ENCODE measurements at regions not wholly inside any gene's neighbourhood (a gene's known extent, or its start where the extent isn't known, plus 50 kb on each side); places are given as distances from the start of the nearest gene placed in this dataset.

DNA sequence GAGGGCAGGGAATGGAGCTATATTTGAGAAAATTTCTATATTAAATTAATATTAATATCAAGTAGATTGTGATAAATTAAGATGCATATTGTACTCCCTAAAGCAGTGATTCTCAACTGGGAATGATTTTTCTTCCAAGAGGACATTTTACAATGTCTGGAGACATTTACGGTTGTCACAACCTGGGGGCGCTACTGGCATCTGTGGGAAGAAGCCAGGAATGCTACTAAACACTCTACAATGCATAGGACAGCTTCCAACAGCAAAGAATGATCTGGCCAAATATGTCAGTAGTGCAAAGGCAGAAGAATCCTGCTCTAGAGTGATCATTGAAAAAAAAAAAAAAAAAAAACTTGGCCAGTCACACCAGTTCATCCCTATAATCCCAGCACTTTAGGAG is 100.0 kb downstream of the LSM5 start:
- no peak for TF ChIP-seq SMC3 (conservative IDR thresholded peaks at IDR 0.05; ENCODE audit: poor library complexity)
- no peak for TF ChIP-seq EZH2 (IDR thresholded peaks at IDR 0.05; ENCODE audit: borderline replicate concordance, insufficient read depth, low read length, poor library complexity, severe bottlenecking)
- TF ChIP-seq, protein P1, sequence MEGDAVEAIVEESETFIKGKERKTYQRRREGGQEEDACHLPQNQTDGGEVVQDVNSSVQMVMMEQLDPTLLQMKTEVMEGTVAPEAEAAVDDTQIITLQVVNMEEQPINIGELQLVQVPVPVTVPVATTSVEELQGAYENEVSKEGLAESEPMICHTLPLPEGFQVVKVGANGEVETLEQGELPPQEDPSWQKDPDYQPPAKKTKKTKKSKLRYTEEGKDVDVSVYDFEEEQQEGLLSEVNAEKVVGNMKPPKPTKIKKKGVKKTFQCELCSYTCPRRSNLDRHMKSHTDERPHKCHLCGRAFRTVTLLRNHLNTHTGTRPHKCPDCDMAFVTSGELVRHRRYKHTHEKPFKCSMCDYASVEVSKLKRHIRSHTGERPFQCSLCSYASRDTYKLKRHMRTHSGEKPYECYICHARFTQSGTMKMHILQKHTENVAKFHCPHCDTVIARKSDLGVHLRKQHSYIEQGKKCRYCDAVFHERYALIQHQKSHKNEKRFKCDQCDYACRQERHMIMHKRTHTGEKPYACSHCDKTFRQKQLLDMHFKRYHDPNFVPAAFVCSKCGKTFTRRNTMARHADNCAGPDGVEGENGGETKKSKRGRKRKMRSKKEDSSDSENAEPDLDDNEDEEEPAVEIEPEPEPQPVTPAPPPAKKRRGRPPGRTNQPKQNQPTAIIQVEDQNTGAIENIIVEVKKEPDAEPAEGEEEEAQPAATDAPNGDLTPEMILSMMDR (IDR thresholded peaks at IDR 0.05; ENCODE audit: poor library complexity, severe bottlenecking): no peak
- TF ChIP-seq, protein P2, sequence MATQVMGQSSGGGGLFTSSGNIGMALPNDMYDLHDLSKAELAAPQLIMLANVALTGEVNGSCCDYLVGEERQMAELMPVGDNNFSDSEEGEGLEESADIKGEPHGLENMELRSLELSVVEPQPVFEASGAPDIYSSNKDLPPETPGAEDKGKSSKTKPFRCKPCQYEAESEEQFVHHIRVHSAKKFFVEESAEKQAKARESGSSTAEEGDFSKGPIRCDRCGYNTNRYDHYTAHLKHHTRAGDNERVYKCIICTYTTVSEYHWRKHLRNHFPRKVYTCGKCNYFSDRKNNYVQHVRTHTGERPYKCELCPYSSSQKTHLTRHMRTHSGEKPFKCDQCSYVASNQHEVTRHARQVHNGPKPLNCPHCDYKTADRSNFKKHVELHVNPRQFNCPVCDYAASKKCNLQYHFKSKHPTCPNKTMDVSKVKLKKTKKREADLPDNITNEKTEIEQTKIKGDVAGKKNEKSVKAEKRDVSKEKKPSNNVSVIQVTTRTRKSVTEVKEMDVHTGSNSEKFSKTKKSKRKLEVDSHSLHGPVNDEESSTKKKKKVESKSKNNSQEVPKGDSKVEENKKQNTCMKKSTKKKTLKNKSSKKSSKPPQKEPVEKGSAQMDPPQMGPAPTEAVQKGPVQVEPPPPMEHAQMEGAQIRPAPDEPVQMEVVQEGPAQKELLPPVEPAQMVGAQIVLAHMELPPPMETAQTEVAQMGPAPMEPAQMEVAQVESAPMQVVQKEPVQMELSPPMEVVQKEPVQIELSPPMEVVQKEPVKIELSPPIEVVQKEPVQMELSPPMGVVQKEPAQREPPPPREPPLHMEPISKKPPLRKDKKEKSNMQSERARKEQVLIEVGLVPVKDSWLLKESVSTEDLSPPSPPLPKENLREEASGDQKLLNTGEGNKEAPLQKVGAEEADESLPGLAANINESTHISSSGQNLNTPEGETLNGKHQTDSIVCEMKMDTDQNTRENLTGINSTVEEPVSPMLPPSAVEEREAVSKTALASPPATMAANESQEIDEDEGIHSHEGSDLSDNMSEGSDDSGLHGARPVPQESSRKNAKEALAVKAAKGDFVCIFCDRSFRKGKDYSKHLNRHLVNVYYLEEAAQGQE (IDR thresholded peaks at IDR 0.05; ENCODE audit: borderline replicate concordance): no peak
- TF ChIP-seq EP300 (conservative IDR thresholded peaks at IDR 0.05; ENCODE audit: poor library complexity, severe bottlenecking): no peak
- TF ChIP-seq MXI1 (conservative IDR thresholded peaks at IDR 0.05; ENCODE audit: poor library complexity, severe bottlenecking): no peak

Measured in neural cell (in vitro differentiated cells).